Natural killer cell (primary cell): ENCODE measurements at regions not wholly inside any gene's neighbourhood (a gene's known extent, or its start where the extent isn't known, plus 50 kb on each side); places are given as distances from the start of the nearest gene placed in this dataset.

Experiments used
- ATAC-seq, 3 donors: fragments of 150-1000 bp in 2 of 3; fragments of 200-7000 bp in 1 of 3; cut with Tn5 transposase; 1 replicate in 1 of 3; 2 replicates in 2 of 3; pipeline ENCODE4 v1.10.0; 2021; ENCODE audit warnings: mild to moderate bottlenecking in 2 of 3, moderate library complexity in 2 of 3
- DNase-seq, 2 donors: peaks; one replicate each; pipeline versions ENCODE4 v3.0.0 to v3.0.0-alpha.2; 2013 to 2021; ENCODE audit warnings: mixed read lengths in 1 of 2
- H3K27ac ChIP-seq: one replicate; pipeline ENCODE4 v1.5.1; 2013; ENCODE audit warnings: mild to moderate bottlenecking, low read length
- H3K27me3 ChIP-seq: one replicate; pipeline ENCODE4 v1.6.1; 2013; ENCODE audit warnings: low read length; ENCODE audit not compliant: control insufficient read depth, insufficient read depth
- H3K36me3 ChIP-seq: one replicate; pipeline ENCODE4 v1.6.1; 2013; ENCODE audit warnings: low read length; ENCODE audit not compliant: control insufficient read depth, insufficient read depth
- H3K4me1 ChIP-seq: one replicate; pipeline ENCODE4 v1.6.1; 2013; ENCODE audit warnings: low read length; ENCODE audit not compliant: control insufficient read depth, insufficient read depth
- H3K4me3 ChIP-seq: one replicate; pipeline ENCODE4 v1.5.1; 2013; ENCODE audit warnings: low read length
- H3K9me3 ChIP-seq: one replicate; pipeline ENCODE4 v1.6.1; 2013; ENCODE audit warnings: low read length; ENCODE audit not compliant: control insufficient read depth, insufficient read depth
- H3K27ac Mint-ChIP-seq, 2 donors: one replicate each; pipeline ENCODE4 v1.8.0; 2022; ENCODE audit warnings: mild to moderate bottlenecking in 2 of 2, mixed read lengths in 2 of 2, moderate library complexity in 1 of 2
- H3K27me3 Mint-ChIP-seq, 2 donors: one replicate each; pipeline ENCODE4 v1.8.0; 2022; ENCODE audit warnings: low read depth in 2 of 2, mixed read lengths in 2 of 2
- H3K36me3 Mint-ChIP-seq: one replicate; pipeline ENCODE4 v1.8.0; 2022; ENCODE audit warnings: mixed read lengths
- H3K4me1 Mint-ChIP-seq, 2 donors: one replicate each; pipeline ENCODE4 v1.8.0; 2022; ENCODE audit warnings: mixed read lengths in 2 of 2
- H3K4me3 Mint-ChIP-seq: one replicate; pipeline ENCODE4 v1.8.0; 2022; ENCODE audit warnings: mild to moderate bottlenecking, moderate library complexity, mixed read lengths
- H3K9me3 Mint-ChIP-seq, 2 donors: one replicate each; pipeline ENCODE4 v1.8.0; 2022; ENCODE audit warnings: mixed read lengths in 2 of 2
- WGBS: methylation state at CpG from one replicate; pipeline ENCODE4 v1.1.7; 2013; ENCODE audit warnings: missing lambda C conversion rate; ENCODE audit not compliant: insufficient coverage; 5-methylcytosine and 5-hydroxymethylcytosine counted together
- intact Hi-C: fragments of 100-400 bp; cut with micrococcal nuclease; formaldehyde crosslinking; loops from one replicate; pipeline ENCODE4 v1.14.2; 2022
- TF ChIP-seq, protein P1 (sequence below): fragments of 200-600 bp; IDR thresholded peaks from one replicate; pipeline ENCODE4 v1.8.0; 2022; ENCODE audit warnings: antibody characterized with exemption

DNA sequence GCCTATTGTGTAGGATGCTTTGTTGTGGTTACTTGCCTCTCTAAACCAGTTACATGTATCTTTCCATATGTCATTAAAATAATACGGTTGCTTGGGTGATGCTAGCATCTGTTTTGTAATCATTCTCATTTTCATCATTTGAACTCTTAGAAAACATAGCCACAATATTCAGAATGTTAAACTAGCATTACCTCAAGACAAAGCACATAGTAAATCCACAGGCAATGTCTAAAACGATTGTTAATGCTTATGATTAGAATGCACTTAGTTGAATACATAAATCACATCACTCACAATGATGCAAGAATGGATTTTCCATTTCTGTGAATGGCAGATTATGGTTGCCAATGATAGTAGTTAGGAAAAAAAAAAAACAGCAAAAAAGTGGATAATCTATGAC is 110.0 kb upstream of the NAALADL2 start:
- Mint-ChIP-seq H3K36me3 (peaks cover 10% of the 10 kb centered on the region), H3K4me1 (no peaks in the 10 kb centered on the region), H3K27me3 (no peaks in the 10 kb centered on the region), H3K9me3 (peaks cover 14 to 18% of the 10 kb centered on the region in 2 donors), H3K4me3 (no peak overlapping the region), H3K27ac (no peak overlapping the region)
- intact Hi-C loops, result no loop called here
- Histone ChIP-seq H3K4me3 (no peak overlapping the region), H3K36me3 (no peaks in the 10 kb centered on the region), H3K27ac (no peak overlapping the region), H3K9me3 (no peaks in the 10 kb centered on the region), H3K4me1 (no peaks in the 10 kb centered on the region), H3K27me3 (no peaks in the 10 kb centered on the region)
- DNase-seq (no peak), ATAC-seq (no peak)
- TF ChIP-seq, protein P1, sequence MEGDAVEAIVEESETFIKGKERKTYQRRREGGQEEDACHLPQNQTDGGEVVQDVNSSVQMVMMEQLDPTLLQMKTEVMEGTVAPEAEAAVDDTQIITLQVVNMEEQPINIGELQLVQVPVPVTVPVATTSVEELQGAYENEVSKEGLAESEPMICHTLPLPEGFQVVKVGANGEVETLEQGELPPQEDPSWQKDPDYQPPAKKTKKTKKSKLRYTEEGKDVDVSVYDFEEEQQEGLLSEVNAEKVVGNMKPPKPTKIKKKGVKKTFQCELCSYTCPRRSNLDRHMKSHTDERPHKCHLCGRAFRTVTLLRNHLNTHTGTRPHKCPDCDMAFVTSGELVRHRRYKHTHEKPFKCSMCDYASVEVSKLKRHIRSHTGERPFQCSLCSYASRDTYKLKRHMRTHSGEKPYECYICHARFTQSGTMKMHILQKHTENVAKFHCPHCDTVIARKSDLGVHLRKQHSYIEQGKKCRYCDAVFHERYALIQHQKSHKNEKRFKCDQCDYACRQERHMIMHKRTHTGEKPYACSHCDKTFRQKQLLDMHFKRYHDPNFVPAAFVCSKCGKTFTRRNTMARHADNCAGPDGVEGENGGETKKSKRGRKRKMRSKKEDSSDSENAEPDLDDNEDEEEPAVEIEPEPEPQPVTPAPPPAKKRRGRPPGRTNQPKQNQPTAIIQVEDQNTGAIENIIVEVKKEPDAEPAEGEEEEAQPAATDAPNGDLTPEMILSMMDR, result no peak
- WGBS, result 86% methylated on average over 1 of the region's 2 CpGs

DNA sequence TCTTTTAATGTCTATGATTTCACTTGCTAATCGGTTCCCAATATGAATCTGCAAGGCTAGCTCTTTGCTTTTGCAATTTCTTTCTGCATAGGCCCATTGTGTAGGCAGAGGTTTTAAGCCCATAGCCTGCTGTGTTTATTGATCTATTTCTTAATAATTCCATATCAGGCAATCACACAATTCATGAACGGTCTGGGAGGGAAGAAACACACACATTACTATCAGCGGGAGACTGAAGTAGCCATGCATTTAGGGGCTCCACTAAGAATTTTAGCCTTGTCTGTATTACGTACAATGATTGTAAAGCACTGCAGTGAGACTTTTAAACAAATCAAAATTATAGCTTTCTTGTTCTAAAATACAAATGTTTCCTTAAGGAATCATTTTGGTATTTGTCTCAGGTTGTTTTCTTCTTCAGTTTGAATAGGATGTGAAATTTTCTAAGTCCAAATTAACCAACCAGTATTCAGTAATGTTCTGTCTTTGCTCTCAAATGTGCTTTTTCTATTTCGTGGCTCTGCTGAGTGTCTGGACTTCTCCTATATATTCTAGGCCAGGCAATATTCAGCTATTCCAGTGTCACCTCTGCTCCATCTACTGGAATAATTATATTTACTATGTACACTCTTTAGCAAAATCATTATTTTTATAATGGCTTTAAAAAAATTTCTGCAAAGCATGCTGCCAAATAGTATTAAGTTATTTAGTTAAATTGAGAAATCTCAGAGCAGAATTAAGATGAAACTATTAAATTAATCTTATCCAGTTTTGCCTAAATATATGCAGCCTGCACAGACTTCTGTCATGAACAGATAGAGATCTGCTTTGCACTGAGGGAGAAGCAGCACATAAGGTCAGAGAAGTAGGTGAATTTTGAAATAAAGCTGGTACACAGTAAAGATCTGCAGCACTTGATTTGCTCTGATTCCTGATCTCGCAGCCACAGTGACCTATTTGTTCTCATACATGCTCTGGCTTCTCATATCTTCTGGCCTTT is 103.0 kb upstream of the NAALADL2 start:
- no peak overlapping the region for H3K27ac ChIP-seq
- peaks cover 7 to 16% of the 10 kb centered on the region in 2 donors for H3K9me3 Mint-ChIP-seq
- H3K9me3 ChIP-seq, result no peaks in the 10 kb centered on the region
- DNase-seq (no peak), ATAC-seq (no peak)
- intact Hi-C loops, result no loop called here
- no peak overlapping the region for H3K4me3 Mint-ChIP-seq
- H3K27ac Mint-ChIP-seq, result no peak overlapping the region
- no peaks in the 10 kb centered on the region for H3K4me1 Mint-ChIP-seq
- H3K36me3 ChIP-seq, result no peaks in the 10 kb centered on the region
- no peaks in the 10 kb centered on the region for H3K27me3 Mint-ChIP-seq
- TF ChIP-seq, protein P1, result no peak
- WGBS, result 77% methylated on average over 6 of the region's 6 CpGs
- no peaks in the 10 kb centered on the region for H3K4me1 ChIP-seq
- no peaks in the 10 kb centered on the region for H3K36me3 Mint-ChIP-seq
- no peak overlapping the region for H3K4me3 ChIP-seq
- H3K27me3 ChIP-seq, result no peaks in the 10 kb centered on the region

DNA sequence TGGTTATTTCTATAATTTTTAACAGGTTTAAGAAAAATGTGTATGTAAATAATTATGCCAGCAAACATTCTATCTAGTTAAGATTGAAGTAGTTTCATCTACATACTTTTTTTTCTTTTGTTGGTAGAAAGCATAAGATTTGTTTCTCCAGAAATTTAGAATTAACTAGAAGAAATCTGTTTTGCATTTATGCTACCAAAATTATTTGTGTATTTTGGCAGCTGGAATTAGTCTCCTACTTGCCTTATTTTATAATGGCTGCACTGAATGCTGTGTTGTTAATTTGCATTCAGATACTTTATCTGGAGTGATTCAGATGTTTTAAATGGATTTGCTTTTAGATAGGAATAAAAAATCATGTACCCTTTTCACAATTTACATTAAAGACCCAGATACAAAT is 100.2 kb upstream of the NAALADL2 start:
- Mint-ChIP-seq H3K4me1 (no peaks in the 10 kb centered on the region), H3K27ac (no peak overlapping the region), H3K27me3 (no peaks in the 10 kb centered on the region), H3K4me3 (no peak overlapping the region), H3K36me3 (no peaks in the 10 kb centered on the region), H3K9me3 (peaks cover 7 to 9% of the 10 kb centered on the region in 2 donors)
- no peak overlapping the region for H3K4me3 ChIP-seq
- H3K27ac ChIP-seq, result no peak overlapping the region
- intact Hi-C loops, result no loop called here
- TF ChIP-seq, protein P1, result no peak
- no peak for DNase-seq
- no peaks in the 10 kb centered on the region for H3K9me3 ChIP-seq
- no peaks in the 10 kb centered on the region for H3K4me1 ChIP-seq
- ATAC-seq, result no peak
- H3K27me3 ChIP-seq, result no peaks in the 10 kb centered on the region
- no peaks in the 10 kb centered on the region for H3K36me3 ChIP-seq
